Activated CD8-positive, alpha-beta T cell treated with anti-CD3 and anti-CD28 coated beads for 36 hours (primary cell): ENCODE measurements at regions not wholly inside any gene's neighbourhood (a gene's known extent, or its start where the extent isn't known, plus 50 kb on each side); places are given as distances from the start of the nearest gene placed in this dataset.

Experiments
- ATAC-seq: fragments of 200-7000 bp; cut with Tn5 transposase; one replicate; pipeline ENCODE4 v1.10.0; 2021; ENCODE audit warnings: mild to moderate bottlenecking, moderate library complexity
- CTCF ChIA-PET: fragments of 350-600 bp; sonication (Branson Sonifier 250); formaldehyde crosslinking; loops from one replicate; lab custom pipeline; 2021; ENCODE audit warnings: antibody characterized with exemption; lab: Charles Lee
- POLR2A ChIA-PET: fragments of 350-600 bp; sonication (Branson Sonifier 250); formaldehyde crosslinking; loops from one replicate; lab custom pipeline; 2021; ENCODE audit warnings: antibody characterized with exemption; lab: Charles Lee
- DNase-seq: peaks from one replicate; pipeline ENCODE4 v3.0.0-alpha.2; 2020
- H3K27ac Mint-ChIP-seq: one replicate; pipeline ENCODE4 v1.8.0; 2021; ENCODE audit warnings: mild to moderate bottlenecking, mixed read lengths
- H3K27me3 Mint-ChIP-seq: one replicate; pipeline ENCODE4 v1.8.0; 2021; ENCODE audit warnings: mixed read lengths
- H3K36me3 Mint-ChIP-seq: one replicate; pipeline ENCODE4 v1.8.0; 2021; ENCODE audit warnings: low read depth, mixed read lengths
- H3K4me1 Mint-ChIP-seq: one replicate; pipeline ENCODE4 v1.8.0; 2021; ENCODE audit warnings: low read depth, mixed read lengths
- H3K4me3 Mint-ChIP-seq: one replicate; pipeline ENCODE4 v1.8.0; 2021; ENCODE audit warnings: mild to moderate bottlenecking, moderate library complexity, mixed read lengths
- H3K9me3 Mint-ChIP-seq: one replicate; pipeline ENCODE4 v1.8.0; 2021; ENCODE audit warnings: mixed read lengths
- intact Hi-C: fragments of 100-400 bp; cut with micrococcal nuclease; formaldehyde crosslinking; loops from one replicate; pipeline ENCODE4 v1.10.0; 2022
- TF ChIP-seq, protein P1 (sequence below): fragments of 200-600 bp; IDR thresholded peaks from one replicate; pipeline ENCODE4 v1.8.0; 2022; ENCODE audit warnings: antibody characterized with exemption, mild to moderate bottlenecking

DNA sequence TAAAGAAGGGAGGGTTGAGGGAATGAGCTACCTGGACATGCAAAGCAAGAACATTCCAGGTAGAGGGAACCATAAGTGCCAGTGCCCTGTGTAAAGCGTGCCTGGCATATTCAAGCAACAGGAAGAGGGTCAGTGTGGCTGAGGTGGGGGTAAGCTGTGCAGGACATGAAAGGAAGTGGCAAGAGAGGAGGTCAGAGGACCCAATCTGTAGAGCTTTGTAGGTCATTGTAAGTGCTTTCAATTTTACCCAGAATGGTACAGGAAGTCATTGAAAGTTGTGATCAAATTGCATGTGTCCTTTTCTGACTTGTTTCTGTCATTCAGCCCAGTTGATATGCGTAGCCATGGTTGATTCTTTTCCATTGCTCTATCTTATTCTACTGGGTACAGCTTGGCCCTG lies 156.6 kb downstream of the NOC3L start:
- H3K9me3 Mint-ChIP-seq: no peaks in the 10 kb centered on the region
- H3K4me3 Mint-ChIP-seq: no peak overlapping the region
- intact Hi-C loops: no loop called here
- POLR2A ChIA-PET: no interaction called here
- no peaks in the 10 kb centered on the region for H3K27me3 Mint-ChIP-seq
- H3K27ac Mint-ChIP-seq: no peak overlapping the region
- ATAC-seq: no peak
- H3K4me1 Mint-ChIP-seq: no peaks in the 10 kb centered on the region
- DNase-seq: no peak
- CTCF ChIA-PET: no interaction called here
- TF ChIP-seq, protein P1, sequence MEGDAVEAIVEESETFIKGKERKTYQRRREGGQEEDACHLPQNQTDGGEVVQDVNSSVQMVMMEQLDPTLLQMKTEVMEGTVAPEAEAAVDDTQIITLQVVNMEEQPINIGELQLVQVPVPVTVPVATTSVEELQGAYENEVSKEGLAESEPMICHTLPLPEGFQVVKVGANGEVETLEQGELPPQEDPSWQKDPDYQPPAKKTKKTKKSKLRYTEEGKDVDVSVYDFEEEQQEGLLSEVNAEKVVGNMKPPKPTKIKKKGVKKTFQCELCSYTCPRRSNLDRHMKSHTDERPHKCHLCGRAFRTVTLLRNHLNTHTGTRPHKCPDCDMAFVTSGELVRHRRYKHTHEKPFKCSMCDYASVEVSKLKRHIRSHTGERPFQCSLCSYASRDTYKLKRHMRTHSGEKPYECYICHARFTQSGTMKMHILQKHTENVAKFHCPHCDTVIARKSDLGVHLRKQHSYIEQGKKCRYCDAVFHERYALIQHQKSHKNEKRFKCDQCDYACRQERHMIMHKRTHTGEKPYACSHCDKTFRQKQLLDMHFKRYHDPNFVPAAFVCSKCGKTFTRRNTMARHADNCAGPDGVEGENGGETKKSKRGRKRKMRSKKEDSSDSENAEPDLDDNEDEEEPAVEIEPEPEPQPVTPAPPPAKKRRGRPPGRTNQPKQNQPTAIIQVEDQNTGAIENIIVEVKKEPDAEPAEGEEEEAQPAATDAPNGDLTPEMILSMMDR: no peak
- H3K36me3 Mint-ChIP-seq: no peaks in the 10 kb centered on the region

DNA sequence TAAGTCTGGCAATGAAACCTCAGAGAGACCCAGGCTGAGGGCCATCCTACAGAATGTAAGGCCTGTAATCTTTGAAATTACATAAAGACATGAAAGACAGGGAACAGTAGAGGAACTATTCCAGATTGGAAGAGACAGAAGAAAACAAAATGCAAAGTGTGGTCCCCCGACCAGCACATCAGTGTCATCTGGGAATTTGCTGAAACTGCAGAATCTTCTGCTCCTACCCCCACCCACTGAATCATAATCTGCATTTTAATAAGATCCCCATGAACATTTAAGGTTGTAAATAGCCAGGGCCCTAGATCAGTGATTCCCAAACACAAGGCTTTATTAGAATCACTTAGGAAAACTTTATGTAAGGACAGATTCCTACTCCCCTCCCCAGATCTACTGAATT lies 154.4 kb downstream of the NOC3L start:
- intact Hi-C loops: no loop called here
- CTCF ChIA-PET: no interaction called here
- DNase-seq (no peak), ATAC-seq (no peak)
- TF ChIP-seq, protein P1: no peak
- H3K27me3 Mint-ChIP-seq: peaks cover 2% of the 10 kb centered on the region
- no peaks in the 10 kb centered on the region for H3K9me3 Mint-ChIP-seq
- H3K36me3 Mint-ChIP-seq: no peaks in the 10 kb centered on the region
- POLR2A ChIA-PET: no interaction called here
- no peak overlapping the region for H3K27ac Mint-ChIP-seq
- no peaks in the 10 kb centered on the region for H3K4me1 Mint-ChIP-seq
- no peak overlapping the region for H3K4me3 Mint-ChIP-seq

DNA sequence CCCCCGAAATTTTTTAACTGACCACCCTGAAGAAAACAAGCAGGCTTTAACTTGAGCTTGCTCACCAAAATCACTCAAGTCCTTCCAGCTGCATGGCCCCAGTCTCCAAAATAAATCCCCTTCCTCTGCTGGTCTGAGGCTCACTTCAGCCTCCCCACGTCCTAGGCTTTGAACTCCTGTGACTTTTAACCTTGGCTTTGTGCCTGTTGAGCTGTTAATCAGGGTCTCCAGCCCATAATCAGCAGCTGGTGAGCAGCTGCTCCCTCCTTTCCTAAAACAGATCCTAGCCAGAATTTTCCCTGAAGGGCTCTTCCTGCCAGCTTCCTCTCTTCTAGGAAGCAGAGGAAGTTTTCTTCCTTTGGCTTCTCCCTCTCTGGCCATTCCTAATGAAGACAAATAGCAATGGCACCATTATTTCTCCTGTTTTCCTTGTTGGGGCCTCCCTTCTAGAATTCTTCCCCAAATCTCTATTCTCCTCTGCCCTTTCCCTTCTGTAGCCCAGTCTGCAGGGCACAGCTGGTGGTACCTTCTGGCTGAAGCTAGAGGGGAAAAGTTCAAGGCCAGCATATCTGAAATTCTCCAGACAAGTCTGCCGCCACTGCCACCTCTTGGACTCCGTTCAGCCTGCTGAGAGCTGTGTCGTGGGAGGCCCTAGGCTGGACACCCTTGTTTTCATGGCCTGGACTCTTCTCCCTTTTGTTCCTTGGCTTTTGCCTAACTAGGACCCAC lies 152.1 kb downstream of the NOC3L start:
- H3K27me3 Mint-ChIP-seq: peaks cover 7% of the 10 kb centered on the region
- DNase-seq: no peak
- TF ChIP-seq, protein P1: no peak
- CTCF ChIA-PET: no interaction called here
- ATAC-seq: no peak
- H3K4me3 Mint-ChIP-seq: no peak overlapping the region
- H3K27ac Mint-ChIP-seq: no peak overlapping the region
- H3K36me3 Mint-ChIP-seq: no peaks in the 10 kb centered on the region
- intact Hi-C loops: no loop called here
- POLR2A ChIA-PET: no interaction called here
- H3K4me1 Mint-ChIP-seq: no peaks in the 10 kb centered on the region
- no peaks in the 10 kb centered on the region for H3K9me3 Mint-ChIP-seq

DNA sequence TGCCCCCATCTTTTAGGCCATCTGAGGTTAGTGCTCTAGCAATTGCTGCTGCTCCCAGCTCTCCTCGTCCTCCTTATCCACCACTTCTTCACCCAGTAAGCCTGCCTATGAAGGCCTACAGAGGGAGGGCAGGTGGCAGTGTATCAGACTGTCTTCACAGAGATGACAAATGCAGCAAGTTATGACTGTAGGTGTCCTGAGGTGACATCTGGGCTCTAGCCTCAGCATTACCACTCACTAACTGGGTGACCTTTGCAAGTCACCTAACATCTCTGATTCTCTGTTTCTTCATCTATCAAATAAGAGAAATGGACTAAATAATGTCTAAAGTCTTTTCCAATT lies 151.6 kb downstream of the NOC3L start:
- H3K36me3 Mint-ChIP-seq: no peaks in the 10 kb centered on the region
- intact Hi-C loops: no loop called here
- ChIA-PET POLR2A (no interaction called here), CTCF (no interaction called here)
- H3K27ac Mint-ChIP-seq: no peak overlapping the region
- ATAC-seq (no peak), DNase-seq (no peak)
- peaks cover 7% of the 10 kb centered on the region for H3K27me3 Mint-ChIP-seq
- no peaks in the 10 kb centered on the region for H3K9me3 Mint-ChIP-seq
- H3K4me1 Mint-ChIP-seq: no peaks in the 10 kb centered on the region
- no peak overlapping the region for H3K4me3 Mint-ChIP-seq
- TF ChIP-seq, protein P1: no peak

DNA sequence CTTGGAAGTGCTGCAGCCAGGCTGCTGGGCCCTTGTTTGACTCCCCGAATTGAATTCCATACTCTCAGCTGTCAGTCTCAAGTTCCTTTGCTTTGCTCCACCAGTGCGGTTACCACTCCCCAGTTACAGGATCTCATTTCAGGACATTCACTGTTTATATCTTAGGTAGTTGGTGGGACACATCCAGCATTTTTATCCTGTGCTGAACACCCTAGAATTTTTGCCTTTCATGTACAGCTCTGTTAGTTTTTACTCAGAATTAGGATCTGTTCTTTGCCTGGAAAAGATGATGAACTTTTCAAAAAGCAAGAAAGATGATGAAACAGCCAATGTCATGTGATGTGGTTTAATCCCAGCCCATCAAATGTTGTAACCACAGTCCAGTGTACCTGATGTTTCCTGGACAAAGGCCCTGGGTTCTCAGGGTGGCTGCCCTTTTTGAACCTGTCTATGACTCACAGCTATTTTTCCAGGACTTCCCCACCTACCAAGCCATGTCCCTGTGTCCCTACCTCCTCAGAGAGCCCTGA lies 149.7 kb downstream of the NOC3L start:
- TF ChIP-seq, protein P1: no peak
- Mint-ChIP-seq H3K4me1 (no peaks in the 10 kb centered on the region), H3K36me3 (no peaks in the 10 kb centered on the region), H3K4me3 (no peak overlapping the region), H3K9me3 (no peaks in the 10 kb centered on the region), H3K27ac (no peak overlapping the region), H3K27me3 (peaks cover 7% of the 10 kb centered on the region)
- intact Hi-C loops: no loop called here
- ChIA-PET POLR2A (no interaction called here), CTCF (no interaction called here)
- DNase-seq (no peak), ATAC-seq (no peak)
